ENCODE measurements at regions not wholly inside any gene's neighbourhood (a gene's known extent, or its start where the extent isn't known, plus 50 kb on each side); places are given as distances from the start of the nearest gene placed in this dataset.
A peak's percentile ranks its signal among the peaks of the same experiment; 100 is the strongest.

DNA sequence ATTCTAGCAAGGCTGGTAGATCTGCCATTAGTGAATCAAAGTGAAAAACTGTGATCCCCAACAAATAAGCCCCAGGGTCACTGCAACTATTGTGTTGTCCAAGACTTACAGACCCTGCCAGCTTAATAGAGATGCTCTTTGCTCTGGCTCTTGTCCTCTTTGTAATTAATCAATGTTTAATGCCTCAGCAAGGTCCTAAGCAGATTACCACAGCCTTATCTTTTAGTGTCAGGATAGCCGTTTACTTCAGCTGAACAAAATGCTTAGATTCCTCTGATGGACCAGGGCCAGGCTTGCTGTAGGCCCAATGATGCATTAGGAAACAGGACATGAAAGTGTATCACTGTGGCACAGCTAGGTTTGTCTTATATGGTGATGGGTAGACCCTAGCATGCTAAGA lies 353.3 kb downstream of the HACE1 start:
- Mint-ChIP-seq H3K36me3 (ENCODE audit: low read depth) (no peaks in the 10 kb centered on the region), H3K27ac (no peak overlapping the region), H3K4me1 (peaks cover 23% of the 10 kb centered on the region), H3K9me3 (no peaks in the 10 kb centered on the region), H3K4me3 (no peak overlapping the region), H3K27me3 (ENCODE audit: low read depth, poor library complexity) (no peaks in the 10 kb centered on the region)
- no peak for DNase-seq
- TF ChIP-seq, protein P1, sequence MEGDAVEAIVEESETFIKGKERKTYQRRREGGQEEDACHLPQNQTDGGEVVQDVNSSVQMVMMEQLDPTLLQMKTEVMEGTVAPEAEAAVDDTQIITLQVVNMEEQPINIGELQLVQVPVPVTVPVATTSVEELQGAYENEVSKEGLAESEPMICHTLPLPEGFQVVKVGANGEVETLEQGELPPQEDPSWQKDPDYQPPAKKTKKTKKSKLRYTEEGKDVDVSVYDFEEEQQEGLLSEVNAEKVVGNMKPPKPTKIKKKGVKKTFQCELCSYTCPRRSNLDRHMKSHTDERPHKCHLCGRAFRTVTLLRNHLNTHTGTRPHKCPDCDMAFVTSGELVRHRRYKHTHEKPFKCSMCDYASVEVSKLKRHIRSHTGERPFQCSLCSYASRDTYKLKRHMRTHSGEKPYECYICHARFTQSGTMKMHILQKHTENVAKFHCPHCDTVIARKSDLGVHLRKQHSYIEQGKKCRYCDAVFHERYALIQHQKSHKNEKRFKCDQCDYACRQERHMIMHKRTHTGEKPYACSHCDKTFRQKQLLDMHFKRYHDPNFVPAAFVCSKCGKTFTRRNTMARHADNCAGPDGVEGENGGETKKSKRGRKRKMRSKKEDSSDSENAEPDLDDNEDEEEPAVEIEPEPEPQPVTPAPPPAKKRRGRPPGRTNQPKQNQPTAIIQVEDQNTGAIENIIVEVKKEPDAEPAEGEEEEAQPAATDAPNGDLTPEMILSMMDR (IDR thresholded peaks at IDR 0.05): no peak

- TF ChIP-seq, protein P1 (IDR thresholded peaks at IDR 0.05): no peak
- Mint-ChIP-seq H3K36me3 (ENCODE audit: low read depth) (no peaks in the 10 kb centered on the region), H3K4me1 (peaks cover 23% of the 10 kb centered on the region), H3K9me3 (no peaks in the 10 kb centered on the region), H3K27me3 (ENCODE audit: low read depth, poor library complexity) (no peaks in the 10 kb centered on the region), H3K4me3 (no peak overlapping the region), H3K27ac (peak overlapping the region; percentile 65)
- no peak for DNase-seq
These were observed 353.9 kb downstream of the HACE1 start for GRCh38 chr6:104505838-104506237.

GRCh38 chr6:104500265-104500664 lies 359.5 kb downstream of the HACE1 start:
- H3K4me3 Mint-ChIP-seq: no peak overlapping the region
- no peaks in the 10 kb centered on the region for H3K9me3 Mint-ChIP-seq
- TF ChIP-seq, protein P1 (IDR thresholded peaks at IDR 0.05): no peak
- no peak overlapping the region for H3K27ac Mint-ChIP-seq
- no peaks in the 10 kb centered on the region for H3K27me3 Mint-ChIP-seq (ENCODE audit: low read depth, poor library complexity)
- DNase-seq: no peak
- H3K4me1 Mint-ChIP-seq: peaks cover 3% of the 10 kb centered on the region
- H3K36me3 Mint-ChIP-seq (ENCODE audit: low read depth): no peaks in the 10 kb centered on the region

DNA sequence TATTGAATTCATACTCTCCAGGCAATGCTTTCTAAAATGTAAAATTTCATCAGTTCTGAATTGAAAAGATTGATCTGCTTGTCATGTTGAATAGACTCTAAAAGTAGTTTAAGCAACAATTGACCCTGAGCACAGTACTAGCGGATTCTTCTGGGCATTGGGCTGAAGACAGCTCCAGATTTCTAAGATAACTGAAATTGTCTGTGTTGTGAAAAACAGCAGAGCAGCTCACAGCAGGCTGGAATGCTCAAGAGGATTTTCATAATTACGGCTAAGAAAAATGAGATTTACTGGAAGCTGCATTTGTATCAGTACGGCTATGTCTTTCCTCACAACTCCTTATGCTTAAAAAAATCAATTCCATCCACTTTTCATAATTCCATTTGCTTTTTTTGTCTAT lies 373.7 kb downstream of the HACE1 start:
- Mint-ChIP-seq H3K27me3 (ENCODE audit: low read depth, poor library complexity) (no peaks in the 10 kb centered on the region), H3K4me1 (no peaks in the 10 kb centered on the region), H3K4me3 (no peak overlapping the region), H3K9me3 (peaks cover 4% of the 10 kb centered on the region), H3K27ac (no peak overlapping the region), H3K36me3 (ENCODE audit: low read depth) (no peaks in the 10 kb centered on the region)
- DNase-seq: no peak
- TF ChIP-seq, protein P1 (IDR thresholded peaks at IDR 0.05): no peak

- H3K27me3 Mint-ChIP-seq (ENCODE audit: low read depth, poor library complexity): no peaks in the 10 kb centered on the region
- H3K9me3 Mint-ChIP-seq: peaks cover 4% of the 10 kb centered on the region
- no peak overlapping the region for H3K27ac Mint-ChIP-seq
- H3K4me1 Mint-ChIP-seq: no peaks in the 10 kb centered on the region
- DNase-seq: no peak
- TF ChIP-seq, protein P1 (IDR thresholded peaks at IDR 0.05): no peak
- no peaks in the 10 kb centered on the region for H3K36me3 Mint-ChIP-seq (ENCODE audit: low read depth)
- no peak overlapping the region for H3K4me3 Mint-ChIP-seq
These were observed 375.1 kb downstream of the HACE1 start for GRCh38 chr6:104484626-104485025.

DNA sequence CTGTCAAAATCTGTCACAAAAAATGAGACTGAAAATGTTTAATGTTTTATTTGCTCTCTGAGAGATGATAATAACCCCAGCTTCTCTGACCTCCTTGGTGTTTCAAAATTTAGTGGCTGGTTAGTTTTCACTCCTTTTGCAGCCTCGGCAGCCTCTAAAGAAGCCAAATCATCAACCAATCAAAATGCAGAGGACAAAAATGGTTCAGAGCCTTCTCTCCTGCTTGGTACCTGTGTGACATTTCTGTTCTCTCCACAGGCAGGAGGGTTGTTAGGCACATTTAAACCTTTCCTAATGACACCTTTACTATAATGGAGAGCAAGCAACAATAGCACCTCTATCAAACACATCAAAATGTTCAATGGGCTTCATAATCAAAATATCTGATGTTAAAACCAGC lies 375.5 kb downstream of the HACE1 start:
- no peaks in the 10 kb centered on the region for H3K4me1 Mint-ChIP-seq
- no peaks in the 10 kb centered on the region for H3K36me3 Mint-ChIP-seq (ENCODE audit: low read depth)
- DNase-seq: no peak
- TF ChIP-seq, protein P1 (IDR thresholded peaks at IDR 0.05): no peak
- H3K27ac Mint-ChIP-seq: no peak overlapping the region
- peaks cover 3% of the 10 kb centered on the region for H3K9me3 Mint-ChIP-seq
- no peak overlapping the region for H3K4me3 Mint-ChIP-seq
- H3K27me3 Mint-ChIP-seq (ENCODE audit: low read depth, poor library complexity): no peaks in the 10 kb centered on the region

All from nephron progenitor cell (in vitro differentiated cells).